NOMO-1 (cell line): ENCODE measurements at regions not wholly inside any gene's neighbourhood (a gene's known extent, or its start where the extent isn't known, plus 50 kb on each side); places are given as distances from the start of the nearest gene placed in this dataset.

ENCODE experiments used
- DNase-seq, 2 experiments: peaks; one replicate each; lab custom pipeline; 2025; ENCODE audit not compliant: unreplicated experiment in 2 of 2; lab: John Stamatoyannopoulos, UW

DNA sequence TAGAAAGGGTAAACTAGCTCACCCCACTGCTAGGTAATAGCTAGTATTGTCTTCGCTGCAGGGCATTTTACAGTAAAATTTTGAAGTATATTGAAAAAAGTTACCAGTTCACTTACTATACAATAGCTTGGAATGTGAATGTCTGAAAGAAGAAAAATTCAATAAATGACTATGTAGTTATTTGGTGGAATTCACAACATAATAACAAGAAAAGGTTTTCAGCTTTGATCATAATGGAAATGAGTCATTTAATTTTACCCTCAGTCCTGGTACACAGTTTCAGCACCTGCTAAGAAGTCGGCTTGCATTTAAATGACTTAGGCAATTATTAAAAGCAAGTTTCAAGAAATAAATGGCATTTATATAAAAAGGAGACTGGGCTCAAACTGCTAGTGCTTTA, 90.4 kb downstream of the NUP35 start:
- no peak for DNase-seq

- DNase-seq = no peak
These were observed 91.7 kb downstream of the NUP35 start for GRCh38 chr2:183215917-183216316.

DNA sequence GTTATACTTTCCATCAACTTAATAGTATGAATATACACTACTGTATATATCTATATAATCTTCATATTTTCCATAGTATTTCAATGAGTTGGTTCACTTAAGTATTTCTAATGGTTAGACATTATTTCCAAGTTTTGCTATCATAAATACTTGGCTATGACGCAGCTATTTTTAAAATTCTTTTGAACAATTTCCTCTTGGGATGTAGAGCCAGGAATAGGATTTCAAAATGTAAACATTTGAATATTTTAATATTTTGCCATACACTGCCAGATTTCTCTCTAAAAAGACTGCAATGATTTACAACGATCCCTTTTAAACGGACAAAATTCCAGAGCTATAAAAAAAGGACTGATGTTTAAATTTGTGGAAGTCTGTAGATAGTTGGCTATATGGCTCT, 95.6 kb downstream of the NUP35 start:
- no peak for DNase-seq

DNA sequence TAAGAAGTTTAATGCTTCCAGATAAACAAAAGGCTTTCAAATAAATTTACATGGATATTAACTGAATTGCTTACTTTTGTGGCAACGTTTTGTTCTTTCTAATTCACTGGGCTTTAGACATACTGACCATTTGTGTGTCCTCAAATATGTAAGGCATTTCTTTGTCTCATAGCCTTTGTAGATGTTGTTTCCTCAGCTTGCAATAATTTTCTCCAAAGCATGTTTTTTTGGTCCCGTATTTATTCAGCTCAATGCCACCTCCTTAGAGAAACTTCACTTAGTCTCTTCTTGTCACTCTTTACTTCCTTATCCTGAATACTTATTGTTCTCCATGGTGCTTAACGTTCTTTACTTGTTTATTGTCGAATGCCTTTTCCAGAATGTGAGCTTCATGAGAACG, 98.5 kb downstream of the NUP35 start:
- DNase-seq = no peak

DNA sequence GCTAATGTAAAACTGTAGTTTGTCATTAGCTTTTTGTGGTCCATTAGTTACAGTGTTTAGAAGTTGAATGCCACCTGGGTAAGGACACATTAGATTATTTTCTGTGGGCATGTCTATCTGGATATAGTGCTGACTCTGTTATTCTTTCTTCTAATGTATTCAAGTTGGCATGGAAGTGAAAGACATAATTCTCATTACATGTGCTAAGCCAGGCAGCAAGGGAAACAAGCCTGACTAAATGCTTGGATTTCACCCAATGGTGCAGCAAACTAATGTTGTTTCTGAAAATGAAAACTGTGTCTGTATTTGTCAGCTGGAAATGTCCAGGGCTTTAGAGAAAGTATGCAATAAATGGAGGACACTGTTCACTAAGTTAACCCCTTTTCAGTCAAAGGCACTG, 100.7 kb downstream of the NUP35 start:
- DNase-seq = no peak

- no peak for DNase-seq
These were observed 102.9 kb downstream of the NUP35 start for GRCh38 chr2:183227176-183227575.

GRCh38 chr2:183229386-183229785, 105.1 kb downstream of the NUP35 start:
- DNase-seq = no peak

DNA sequence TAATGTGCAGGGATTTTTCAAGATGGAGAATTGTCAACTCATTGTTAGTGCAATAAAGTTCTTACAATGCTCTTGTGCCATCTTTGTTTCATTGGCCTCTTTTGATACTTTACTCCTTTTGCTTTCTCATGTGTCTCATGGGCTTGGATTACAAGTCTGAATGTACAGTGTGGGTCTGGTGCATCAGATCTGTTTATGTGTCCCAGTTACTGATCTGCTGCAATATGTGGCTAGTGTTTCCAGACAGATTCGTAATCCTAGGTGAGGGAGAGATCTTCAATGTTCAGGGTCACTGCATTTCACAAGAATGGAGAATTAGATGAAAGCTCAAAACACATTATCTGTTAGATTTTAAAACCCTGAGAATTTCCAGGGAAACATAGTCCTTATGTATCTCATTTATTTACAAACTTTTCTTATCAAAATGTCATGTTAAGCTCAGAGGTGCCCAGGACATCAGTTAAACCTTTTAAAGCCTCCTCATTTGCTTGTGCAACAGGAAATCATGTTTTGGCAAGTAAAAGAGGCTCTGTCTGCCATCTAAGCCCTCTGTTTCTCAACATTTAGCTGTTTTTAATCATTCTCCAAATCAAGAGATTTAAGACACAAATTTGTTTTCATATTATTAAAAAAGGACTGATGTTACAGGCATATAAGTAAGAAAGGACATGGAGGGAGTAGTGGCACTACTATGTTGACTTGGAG, 108.1 kb downstream of the NUP35 start:
- DNase-seq = no peak

DNA sequence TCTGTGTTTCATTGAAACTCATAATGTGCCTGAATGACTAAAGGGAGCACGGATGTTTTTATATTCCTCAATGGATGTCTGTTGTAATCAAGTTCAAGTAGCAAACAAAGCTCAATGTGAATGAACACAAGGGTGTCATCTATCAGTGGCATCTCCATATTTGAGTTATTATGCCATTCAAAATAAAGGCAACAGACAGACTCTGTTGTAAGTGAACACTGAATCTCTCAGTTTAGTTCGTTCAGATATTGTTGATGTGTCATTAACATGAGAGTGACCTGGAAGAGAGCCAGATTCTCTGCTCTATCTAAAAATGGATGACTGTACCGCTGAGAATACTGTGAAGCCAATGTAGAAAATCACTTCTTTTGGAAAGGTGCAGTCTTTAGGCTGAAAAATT, 118.7 kb downstream of the NUP35 start:
- no peak for DNase-seq

- no peak for DNase-seq
These were observed 119.5 kb downstream of the NUP35 start for GRCh38 chr2:183243758-183244157.

DNA sequence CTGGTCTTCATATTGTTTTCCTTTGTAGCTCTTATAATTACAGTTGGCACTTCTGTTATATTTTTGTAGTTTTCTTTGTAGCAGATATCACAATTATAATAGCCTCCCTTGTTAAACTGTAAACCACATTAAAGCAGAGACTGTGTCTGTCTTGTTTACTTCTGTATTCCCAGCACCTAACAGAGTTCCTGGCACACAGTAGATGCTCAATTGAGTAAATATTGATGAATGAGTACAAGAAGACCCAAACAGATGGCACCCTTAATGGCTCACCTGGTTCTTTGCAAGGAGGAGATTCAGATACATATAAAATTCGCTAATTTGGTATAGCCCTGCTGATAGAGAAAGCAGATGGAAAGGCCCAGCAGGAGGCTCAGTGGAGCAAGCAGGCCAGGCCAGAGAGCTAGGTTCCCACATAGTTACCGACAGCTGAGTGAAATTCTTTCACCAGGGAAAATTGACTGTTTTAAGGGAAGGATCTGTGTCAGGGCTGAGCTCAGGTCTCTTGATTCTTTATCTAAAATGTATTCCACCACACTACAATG, 120.1 kb downstream of the NUP35 start:
- DNase-seq = no peak

- DNase-seq = peak in 1 of 2 experiments; percentile 30
These were observed 124.8 kb downstream of the NUP35 start for GRCh38 chr2:183248866-183249567.

GRCh38 chr2:183250061-183250460, 125.8 kb downstream of the NUP35 start:
- no peak for DNase-seq

DNA sequence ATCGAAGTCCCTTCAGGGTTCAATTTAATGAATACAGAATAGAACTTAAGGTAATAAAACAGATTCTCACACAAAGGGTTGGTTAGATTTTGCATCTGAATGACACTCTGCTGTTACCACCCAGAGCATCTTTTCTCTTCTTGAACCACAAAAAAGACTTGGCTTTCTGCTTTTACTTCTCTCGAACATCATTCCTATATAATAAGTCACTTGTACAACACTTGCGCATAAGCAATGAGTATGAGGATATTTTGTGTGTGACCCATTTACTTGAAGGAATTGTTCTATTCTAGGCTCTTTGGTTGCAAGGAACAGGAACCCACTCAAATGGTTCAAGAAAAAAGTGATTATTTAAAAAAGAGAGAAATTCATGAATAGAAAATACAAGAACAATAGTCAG, 126.2 kb downstream of the NUP35 start:
- DNase-seq = no peak

DNA sequence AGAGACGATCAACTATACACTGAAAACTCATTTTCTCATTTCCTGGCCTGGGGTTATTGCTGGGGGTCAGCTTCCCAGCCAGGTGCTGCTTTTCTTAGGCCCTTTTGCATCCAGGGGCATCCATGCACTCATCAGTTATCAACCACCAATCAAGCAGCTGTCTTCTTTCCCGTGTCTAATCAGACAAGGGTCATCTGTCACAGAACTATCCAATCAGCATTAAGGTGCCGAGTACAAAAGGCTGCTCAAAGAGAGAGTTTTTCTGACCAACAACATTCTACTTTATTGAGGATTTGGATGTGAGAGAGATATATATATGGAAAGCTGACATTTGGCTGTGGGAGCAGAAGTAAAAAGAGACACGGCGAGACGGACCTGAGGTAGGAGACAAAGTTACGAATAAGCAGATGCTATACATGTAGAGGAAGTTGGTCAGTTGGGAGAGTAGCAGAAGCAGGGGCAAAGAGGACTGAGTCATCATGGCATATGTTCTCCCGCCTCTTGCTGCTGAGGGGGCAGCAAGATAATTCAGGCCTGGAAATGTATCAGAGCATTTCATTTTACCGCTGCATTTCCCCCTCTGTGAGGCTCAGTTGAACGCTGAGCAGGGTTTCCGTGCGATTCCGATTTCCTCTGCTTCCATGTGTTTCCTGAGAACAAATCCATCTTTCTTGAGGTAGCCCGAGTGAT, 129.3 kb downstream of the NUP35 start:
- no peak for DNase-seq

GRCh38 chr2:183255411-183255810, 131.2 kb downstream of the NUP35 start:
- DNase-seq = no peak

- no peak for DNase-seq
These were observed 135.7 kb downstream of the NUP35 start for GRCh38 chr2:183259921-183260320.

GRCh38 chr2:183260527-183260926, 136.3 kb downstream of the NUP35 start:
- DNase-seq = no peak

GRCh38 chr2:183264890-183265535, 140.8 kb downstream of the NUP35 start:
- no peak for DNase-seq

DNA sequence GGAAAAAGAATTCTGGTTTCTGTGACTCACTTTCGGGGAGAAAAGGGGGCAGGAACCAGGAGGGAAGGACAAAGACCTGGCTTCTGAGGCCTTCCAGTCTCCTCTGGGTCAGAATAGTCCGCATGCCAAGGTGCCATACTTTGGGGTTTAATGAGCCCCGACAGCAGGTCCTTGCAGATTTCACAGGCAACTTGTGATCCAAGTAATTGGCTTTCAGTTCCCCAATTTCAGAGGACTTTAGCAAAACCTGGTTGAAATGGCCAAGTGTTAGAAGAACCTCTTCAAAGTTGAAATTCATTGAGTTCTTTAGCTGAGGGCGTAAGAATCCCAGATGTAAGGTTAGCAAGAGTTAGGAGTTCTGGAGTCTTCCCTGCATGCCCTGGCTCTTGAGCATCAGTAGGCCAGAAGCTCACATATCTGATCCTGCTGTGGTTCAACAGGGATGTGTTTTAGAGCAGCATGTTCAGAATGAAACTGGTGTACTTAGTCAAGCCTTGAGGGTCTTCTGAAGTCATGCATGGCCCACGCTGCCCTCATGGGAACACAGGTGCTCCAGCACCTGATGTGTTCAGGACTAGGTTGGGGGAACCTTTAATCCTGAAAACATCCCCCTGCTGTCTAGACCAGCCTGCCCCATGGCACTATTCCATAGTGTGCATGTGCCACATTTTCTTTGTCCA, 143.0 kb downstream of the NUP35 start:
- DNase-seq = peak in 1 of 2 experiments; percentile 18

DNA sequence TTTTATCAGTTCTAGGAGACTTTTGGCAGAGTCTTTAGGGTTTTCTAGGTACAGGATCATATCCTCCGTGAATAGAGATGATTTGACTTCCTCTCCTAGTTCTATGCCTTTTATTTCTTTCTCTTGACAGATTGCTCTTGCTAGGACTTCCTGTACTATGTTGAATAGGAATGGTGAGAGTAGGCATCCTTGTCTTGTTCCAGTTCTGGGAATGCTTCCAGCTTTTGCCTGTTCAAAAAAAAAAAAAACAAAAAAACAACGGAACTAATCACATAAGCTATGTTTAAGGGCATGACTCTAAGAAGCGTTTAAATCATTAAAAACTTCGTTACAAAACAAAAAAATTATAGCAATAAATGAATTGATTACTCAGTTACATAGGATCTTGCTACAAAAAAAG, 145.7 kb downstream of the NUP35 start:
- DNase-seq = no peak
